Liver (tissue), 8 donors: ENCODE measurements at regions not wholly inside any gene's neighbourhood (a gene's known extent, or its start where the extent isn't known, plus 50 kb on each side); places are given as distances from the start of the nearest gene placed in this dataset.

Experiments used
- DNase-seq: peaks from one replicate; pipeline ENCODE4 v3.0.0-alpha.2; 2017; ENCODE audit warnings: low spot score
- H3K27ac ChIP-seq, 2 donors: one replicate each; pipeline ENCODE4 v1.7.0; 2013; ENCODE audit warnings: inconsistent platforms in 2 of 2, low read length in 2 of 2, control low read depth in 1 of 2, low read depth in 1 of 2, mild to moderate bottlenecking in 1 of 2
- H3K27me3 ChIP-seq, 4 donors: one replicate each; pipeline versions ENCODE4 v1.6.1 to v1.7.0; 2013; ENCODE audit warnings: low read length in 3 of 4, inconsistent platforms in 1 of 4, mild to moderate bottlenecking in 1 of 4, moderate library complexity in 1 of 4; ENCODE audit not compliant: control insufficient read depth in 4 of 4, insufficient read depth in 4 of 4
- H3K36me3 ChIP-seq, 4 donors: one replicate each; pipeline versions ENCODE4 v1.6.1 to v1.7.0; 2013; ENCODE audit warnings: low read length in 3 of 4, mild to moderate bottlenecking in 3 of 4, low read depth in 1 of 4, moderate library complexity in 1 of 4; ENCODE audit not compliant: control insufficient read depth in 4 of 4, insufficient read depth in 3 of 4
- H3K4me1 ChIP-seq, 4 donors: one replicate each; pipeline versions ENCODE4 v1.6.1 to v1.7.0; 2013; ENCODE audit warnings: low read length in 3 of 4, mild to moderate bottlenecking in 3 of 4, moderate library complexity in 1 of 4; ENCODE audit not compliant: control insufficient read depth in 4 of 4, insufficient read depth in 4 of 4
- H3K4me3 ChIP-seq, 3 donors: one replicate each; pipeline versions ENCODE4 v1.6.1 to v1.7.0; 2013; ENCODE audit warnings: low read length in 3 of 3, control low read depth in 1 of 3, low read depth in 1 of 3, mild to moderate bottlenecking in 1 of 3
- H3K9ac ChIP-seq, 2 donors: one replicate each; pipeline ENCODE4 v1.7.0; 2013; ENCODE audit warnings: low read length in 2 of 2, mild to moderate bottlenecking in 2 of 2, moderate library complexity in 2 of 2, control low read depth in 1 of 2, low read depth in 1 of 2
- H3K9me3 ChIP-seq, 4 donors: one replicate each; pipeline versions ENCODE4 v1.6.1 to v1.7.0; 2013; ENCODE audit warnings: low read length in 3 of 4; ENCODE audit not compliant: control insufficient read depth in 4 of 4
- EGR1 ChIP-seq, 2 donors: IDR thresholded peaks; 2 replicates each; pipeline ENCODE4 v1.6.1; 2016 to 2018; ENCODE audit warnings: antibody characterized with exemption in 2 of 2, low read depth in 2 of 2
- FOXA1 ChIP-seq: IDR thresholded peaks from 2 replicates; pipeline ENCODE4 v1.6.1; 2016; ENCODE audit warnings: antibody characterized with exemption
- FOXA2 ChIP-seq: IDR thresholded peaks from 2 replicates; pipeline ENCODE4 v1.6.1; 2016; ENCODE audit warnings: antibody characterized with exemption
- GABPA ChIP-seq, 2 donors: IDR thresholded peaks in 1 of 2; conservative IDR thresholded peaks in 1 of 2; 2 replicates each; pipeline ENCODE4 v1.6.1; 2016; ENCODE audit warnings: antibody characterized with exemption in 2 of 2, mild to moderate bottlenecking in 1 of 2, moderate library complexity in 1 of 2
- HNF4A ChIP-seq, 2 donors: conservative IDR thresholded peaks; 2 replicates each; pipeline ENCODE4 v1.6.1; 2016; ENCODE audit warnings: antibody characterized with exemption in 2 of 2, mild to moderate bottlenecking in 2 of 2
- HNF4G ChIP-seq: IDR thresholded peaks from 2 replicates; pipeline ENCODE4 v1.6.1; 2016; ENCODE audit warnings: antibody characterized with exemption
- JUND ChIP-seq, 2 donors: IDR thresholded peaks; 2 replicates each; pipeline ENCODE4 v1.6.1; 2016; ENCODE audit warnings: antibody characterized with exemption in 2 of 2
- NR2F2 ChIP-seq: IDR thresholded peaks from 2 replicates; pipeline ENCODE4 v1.6.1; 2016; ENCODE audit warnings: antibody characterized with exemption
- RAD21 ChIP-seq, 2 donors: IDR thresholded peaks; 2 replicates each; pipeline ENCODE4 v1.6.1; 2016; ENCODE audit warnings: antibody characterized with exemption in 2 of 2, mild to moderate bottlenecking in 2 of 2
- RXRA ChIP-seq, 2 donors: IDR thresholded peaks; 2 replicates each; pipeline ENCODE4 v1.6.1; 2017 to 2018; ENCODE audit warnings: antibody characterized with exemption in 2 of 2, mild to moderate bottlenecking in 1 of 2
- SP1 ChIP-seq: IDR thresholded peaks from 2 replicates; pipeline ENCODE4 v1.6.1; 2018; ENCODE audit warnings: antibody characterized with exemption, mild to moderate bottlenecking
- TAF1 ChIP-seq: conservative IDR thresholded peaks from 2 replicates; pipeline ENCODE4 v1.6.1; 2016; ENCODE audit warnings: antibody characterized with exemption, mild to moderate bottlenecking
- YY1 ChIP-seq: IDR thresholded peaks from 2 replicates; pipeline ENCODE4 v1.6.1; 2016; ENCODE audit warnings: antibody characterized with exemption, mild to moderate bottlenecking
- WGBS: extraction: QIAGEN DNeasy Blood & Tissue Kit; methylation state at CpG from one replicate; pipeline ENCODE4 v1.1.7; 2013; 5-methylcytosine and 5-hydroxymethylcytosine counted together
- TF ChIP-seq, protein P1 (sequence below): IDR thresholded peaks from 2 replicates; pipeline ENCODE4 v1.6.1; 2016; ENCODE audit warnings: antibody characterized with exemption
- TF ChIP-seq, protein P2 (sequence below): IDR thresholded peaks from 2 replicates; pipeline ENCODE4 v1.6.1; 2016; ENCODE audit warnings: antibody characterized with exemption
- TF ChIP-seq, protein P3 (sequence below): IDR thresholded peaks from 2 replicates; pipeline ENCODE4 v1.6.1; 2016; ENCODE audit warnings: antibody characterized with exemption, mild to moderate bottlenecking
- TF ChIP-seq, protein P4 (sequence below): fragments of 150-350 bp; IDR thresholded peaks from 2 replicates; pipeline ENCODE4 v1.5.1; 2017; ENCODE audit warnings: improper control_type of control experiment, low read depth, low read length; ENCODE audit not compliant: missing input control
- TF ChIP-seq, protein P5 (sequence below): IDR thresholded peaks from 2 replicates; pipeline ENCODE4 v1.6.1; 2016; ENCODE audit warnings: antibody characterized with exemption
- donor health status: healthy.
- donor health status: healthy.
- donor health status: healthy.
- donor health status: healthy.
- donor health status: healthy.

DNA sequence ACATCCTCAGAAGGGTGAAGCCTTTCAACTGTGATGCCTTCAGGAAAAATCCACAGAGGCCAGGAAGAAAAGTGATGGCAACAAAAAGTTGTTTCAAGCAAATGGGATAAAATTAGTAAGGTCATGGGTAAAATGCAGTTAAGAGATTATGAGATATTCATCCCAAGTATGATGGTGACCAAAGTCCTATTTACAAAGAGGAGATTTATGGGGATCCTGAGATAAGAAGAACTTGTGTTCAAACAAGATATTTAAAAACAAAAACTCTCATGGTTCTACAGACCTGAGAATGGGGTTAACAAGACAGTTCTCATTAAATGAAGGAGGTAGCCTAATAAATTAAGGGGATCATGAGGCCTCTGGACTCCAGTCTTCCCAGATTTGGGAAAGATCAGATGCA, 184.4 kb downstream of the FCRL5 start:
- TF ChIP-seq TAF1 (no peak), JUND (IDR thresholded peaks at IDR 0.05) (no peak)
- TF ChIP-seq, protein P1, sequence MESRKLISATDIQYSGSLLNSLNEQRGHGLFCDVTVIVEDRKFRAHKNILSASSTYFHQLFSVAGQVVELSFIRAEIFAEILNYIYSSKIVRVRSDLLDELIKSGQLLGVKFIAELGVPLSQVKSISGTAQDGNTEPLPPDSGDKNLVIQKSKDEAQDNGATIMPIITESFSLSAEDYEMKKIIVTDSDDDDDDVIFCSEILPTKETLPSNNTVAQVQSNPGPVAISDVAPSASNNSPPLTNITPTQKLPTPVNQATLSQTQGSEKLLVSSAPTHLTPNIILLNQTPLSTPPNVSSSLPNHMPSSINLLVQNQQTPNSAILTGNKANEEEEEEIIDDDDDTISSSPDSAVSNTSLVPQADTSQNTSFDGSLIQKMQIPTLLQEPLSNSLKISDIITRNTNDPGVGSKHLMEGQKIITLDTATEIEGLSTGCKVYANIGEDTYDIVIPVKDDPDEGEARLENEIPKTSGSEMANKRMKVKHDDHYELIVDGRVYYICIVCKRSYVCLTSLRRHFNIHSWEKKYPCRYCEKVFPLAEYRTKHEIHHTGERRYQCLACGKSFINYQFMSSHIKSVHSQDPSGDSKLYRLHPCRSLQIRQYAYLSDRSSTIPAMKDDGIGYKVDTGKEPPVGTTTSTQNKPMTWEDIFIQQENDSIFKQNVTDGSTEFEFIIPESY, result no peak
- Histone ChIP-seq H3K9me3 (no peaks in the 10 kb centered on the region), H3K36me3 (no peaks in the 10 kb centered on the region), H3K27ac (no peak overlapping the region), H3K27me3 (no peaks in the 10 kb centered on the region), H3K4me3 (no peak overlapping the region), H3K9ac (no peak overlapping the region), H3K4me1 (no peaks in the 10 kb centered on the region)
- DNase-seq, result no peak

DNA sequence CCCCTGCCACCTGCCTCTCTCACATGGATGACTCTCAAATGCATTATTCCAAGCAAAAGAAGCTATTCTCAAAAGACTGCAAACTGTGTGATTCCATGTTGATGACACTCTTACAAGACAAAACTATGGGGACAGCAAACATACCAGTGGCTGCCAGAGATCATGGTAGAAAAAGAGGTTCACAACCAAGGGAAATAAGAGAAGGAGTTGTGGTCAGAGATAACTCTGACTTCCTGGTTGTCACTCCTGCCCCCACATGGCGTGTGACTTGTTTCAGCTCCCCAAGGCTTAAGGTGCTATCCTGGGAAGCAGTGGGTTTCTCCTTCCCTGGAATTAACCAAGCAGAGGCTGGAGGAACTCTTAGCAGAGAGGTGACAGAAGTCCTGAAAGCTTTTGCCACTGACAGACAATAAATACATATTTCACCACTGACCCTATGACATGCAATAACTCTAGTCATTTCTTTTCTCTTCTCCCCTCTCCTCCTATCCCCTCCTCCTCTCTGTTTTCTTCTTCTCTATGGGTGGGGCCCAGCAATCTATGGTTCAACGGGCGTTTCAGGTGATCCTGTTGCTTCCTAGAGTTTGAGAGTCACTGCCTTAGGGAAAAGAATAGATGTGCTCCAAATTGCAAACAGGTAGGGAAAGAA, 185.1 kb downstream of the FCRL5 start:
- Histone ChIP-seq H3K27ac (no peak overlapping the region), H3K4me1 (no peaks in the 10 kb centered on the region), H3K36me3 (no peaks in the 10 kb centered on the region), H3K4me3 (no peak overlapping the region), H3K27me3 (no peaks in the 10 kb centered on the region), H3K9me3 (no peaks in the 10 kb centered on the region), H3K9ac (no peak overlapping the region)
- no peak for DNase-seq
- TF ChIP-seq GABPA (IDR thresholded peaks at IDR 0.05 in 1 of 2, conservative IDR thresholded peaks at IDR 0.05 in 1 of 2) (no peak), EGR1 (IDR thresholded peaks at IDR 0.05; ENCODE audit: low read depth in 2 of 2) (no peak), RAD21 (IDR thresholded peaks at IDR 0.05) (no peak), NR2F2 (no peak), HNF4A (conservative IDR thresholded peaks at IDR 0.05) (no peak), SP1 (no peak), HNF4G (no peak), RXRA (IDR thresholded peaks at IDR 0.05) (no peak), FOXA1 (no peak), TAF1 (no peak), YY1 (no peak), FOXA2 (no peak)
- TF ChIP-seq, protein P2, sequence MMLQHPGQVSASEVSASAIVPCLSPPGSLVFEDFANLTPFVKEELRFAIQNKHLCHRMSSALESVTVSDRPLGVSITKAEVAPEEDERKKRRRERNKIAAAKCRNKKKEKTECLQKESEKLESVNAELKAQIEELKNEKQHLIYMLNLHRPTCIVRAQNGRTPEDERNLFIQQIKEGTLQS, result no peak
- TF ChIP-seq, protein P3, sequence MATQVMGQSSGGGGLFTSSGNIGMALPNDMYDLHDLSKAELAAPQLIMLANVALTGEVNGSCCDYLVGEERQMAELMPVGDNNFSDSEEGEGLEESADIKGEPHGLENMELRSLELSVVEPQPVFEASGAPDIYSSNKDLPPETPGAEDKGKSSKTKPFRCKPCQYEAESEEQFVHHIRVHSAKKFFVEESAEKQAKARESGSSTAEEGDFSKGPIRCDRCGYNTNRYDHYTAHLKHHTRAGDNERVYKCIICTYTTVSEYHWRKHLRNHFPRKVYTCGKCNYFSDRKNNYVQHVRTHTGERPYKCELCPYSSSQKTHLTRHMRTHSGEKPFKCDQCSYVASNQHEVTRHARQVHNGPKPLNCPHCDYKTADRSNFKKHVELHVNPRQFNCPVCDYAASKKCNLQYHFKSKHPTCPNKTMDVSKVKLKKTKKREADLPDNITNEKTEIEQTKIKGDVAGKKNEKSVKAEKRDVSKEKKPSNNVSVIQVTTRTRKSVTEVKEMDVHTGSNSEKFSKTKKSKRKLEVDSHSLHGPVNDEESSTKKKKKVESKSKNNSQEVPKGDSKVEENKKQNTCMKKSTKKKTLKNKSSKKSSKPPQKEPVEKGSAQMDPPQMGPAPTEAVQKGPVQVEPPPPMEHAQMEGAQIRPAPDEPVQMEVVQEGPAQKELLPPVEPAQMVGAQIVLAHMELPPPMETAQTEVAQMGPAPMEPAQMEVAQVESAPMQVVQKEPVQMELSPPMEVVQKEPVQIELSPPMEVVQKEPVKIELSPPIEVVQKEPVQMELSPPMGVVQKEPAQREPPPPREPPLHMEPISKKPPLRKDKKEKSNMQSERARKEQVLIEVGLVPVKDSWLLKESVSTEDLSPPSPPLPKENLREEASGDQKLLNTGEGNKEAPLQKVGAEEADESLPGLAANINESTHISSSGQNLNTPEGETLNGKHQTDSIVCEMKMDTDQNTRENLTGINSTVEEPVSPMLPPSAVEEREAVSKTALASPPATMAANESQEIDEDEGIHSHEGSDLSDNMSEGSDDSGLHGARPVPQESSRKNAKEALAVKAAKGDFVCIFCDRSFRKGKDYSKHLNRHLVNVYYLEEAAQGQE, result no peak
- TF ChIP-seq, protein P1, result no peak
- TF ChIP-seq, protein P4, sequence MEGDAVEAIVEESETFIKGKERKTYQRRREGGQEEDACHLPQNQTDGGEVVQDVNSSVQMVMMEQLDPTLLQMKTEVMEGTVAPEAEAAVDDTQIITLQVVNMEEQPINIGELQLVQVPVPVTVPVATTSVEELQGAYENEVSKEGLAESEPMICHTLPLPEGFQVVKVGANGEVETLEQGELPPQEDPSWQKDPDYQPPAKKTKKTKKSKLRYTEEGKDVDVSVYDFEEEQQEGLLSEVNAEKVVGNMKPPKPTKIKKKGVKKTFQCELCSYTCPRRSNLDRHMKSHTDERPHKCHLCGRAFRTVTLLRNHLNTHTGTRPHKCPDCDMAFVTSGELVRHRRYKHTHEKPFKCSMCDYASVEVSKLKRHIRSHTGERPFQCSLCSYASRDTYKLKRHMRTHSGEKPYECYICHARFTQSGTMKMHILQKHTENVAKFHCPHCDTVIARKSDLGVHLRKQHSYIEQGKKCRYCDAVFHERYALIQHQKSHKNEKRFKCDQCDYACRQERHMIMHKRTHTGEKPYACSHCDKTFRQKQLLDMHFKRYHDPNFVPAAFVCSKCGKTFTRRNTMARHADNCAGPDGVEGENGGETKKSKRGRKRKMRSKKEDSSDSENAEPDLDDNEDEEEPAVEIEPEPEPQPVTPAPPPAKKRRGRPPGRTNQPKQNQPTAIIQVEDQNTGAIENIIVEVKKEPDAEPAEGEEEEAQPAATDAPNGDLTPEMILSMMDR, result no peak
- TF ChIP-seq, protein P5, sequence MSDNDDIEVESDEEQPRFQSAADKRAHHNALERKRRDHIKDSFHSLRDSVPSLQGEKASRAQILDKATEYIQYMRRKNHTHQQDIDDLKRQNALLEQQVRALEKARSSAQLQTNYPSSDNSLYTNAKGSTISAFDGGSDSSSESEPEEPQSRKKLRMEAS, result no peak
- 81% methylated on average over 3 of the region's 3 CpGs for WGBS
